ENCODE measurements at regions not wholly inside any gene's neighbourhood (a gene's known extent, or its start where the extent isn't known, plus 50 kb on each side); places are given as distances from the start of the nearest gene placed in this dataset.

GRCh38 chr1:79781261-79781660 lies 774.7 kb upstream of the ADGRL4 start:
- no peak for TF ChIP-seq TCF12 (IDR thresholded peaks at IDR 0.05; ENCODE audit: low read depth)
- TF ChIP-seq EP300 (IDR thresholded peaks at IDR 0.05; ENCODE audit: borderline replicate concordance), result no peak
- no peak for TF ChIP-seq MAX (IDR thresholded peaks at IDR 0.05)
- no peak for TF ChIP-seq YY1 (IDR thresholded peaks at IDR 0.05; ENCODE audit: low read depth)
- no peak for TF ChIP-seq RAD21 (IDR thresholded peaks at IDR 0.05; ENCODE audit: low read depth)
- TF ChIP-seq TAF1 (IDR thresholded peaks at IDR 0.05; ENCODE audit: low read depth), result no peak
- no peak for TF ChIP-seq USF1 (IDR thresholded peaks at IDR 0.05)
- TF ChIP-seq TEAD4 (IDR thresholded peaks at IDR 0.05), result no peak
- no peak for TF ChIP-seq FOXM1 (IDR thresholded peaks at IDR 0.05; ENCODE audit: borderline replicate concordance, low read depth)
- TF ChIP-seq CEBPB (IDR thresholded peaks at IDR 0.05), result no peak
- TF ChIP-seq ZBTB7A (IDR thresholded peaks at IDR 0.05; ENCODE audit: low read depth), result no peak
- no peak for TF ChIP-seq EGR1 (IDR thresholded peaks at IDR 0.05)
- no peak for TF ChIP-seq REST (IDR thresholded peaks at IDR 0.05; ENCODE audit: low read depth)
- TF ChIP-seq CREB1 (IDR thresholded peaks at IDR 0.05; ENCODE audit: low read depth), result no peak
- TF ChIP-seq NFIC (IDR thresholded peaks at IDR 0.05), result no peak

- TF ChIP-seq ZBTB7A (IDR thresholded peaks at IDR 0.05; ENCODE audit: low read depth), result no peak
- no peak for TF ChIP-seq EGR1 (IDR thresholded peaks at IDR 0.05)
- TF ChIP-seq CREB1 (IDR thresholded peaks at IDR 0.05; ENCODE audit: low read depth), result no peak
- no peak for TF ChIP-seq RAD21 (IDR thresholded peaks at IDR 0.05; ENCODE audit: low read depth)
- no peak for TF ChIP-seq TCF12 (IDR thresholded peaks at IDR 0.05; ENCODE audit: low read depth)
Measured at GRCh38 chr1:79777481-79778219, 771.1 kb upstream of the ADGRL4 start.

GRCh38 chr1:79775402-79775801 lies 768.9 kb upstream of the ADGRL4 start:
- no peak for TF ChIP-seq CEBPB (IDR thresholded peaks at IDR 0.05)
- no peak for TF ChIP-seq YY1 (IDR thresholded peaks at IDR 0.05; ENCODE audit: low read depth)
- TF ChIP-seq MAX (IDR thresholded peaks at IDR 0.05), result no peak
- TF ChIP-seq EGR1 (IDR thresholded peaks at IDR 0.05), result no peak
- TF ChIP-seq REST (IDR thresholded peaks at IDR 0.05; ENCODE audit: low read depth), result no peak
- no peak for TF ChIP-seq NFIC (IDR thresholded peaks at IDR 0.05)
- no peak for TF ChIP-seq TAF1 (IDR thresholded peaks at IDR 0.05; ENCODE audit: low read depth)
- TF ChIP-seq EP300 (IDR thresholded peaks at IDR 0.05; ENCODE audit: borderline replicate concordance), result no peak
- TF ChIP-seq FOXM1 (IDR thresholded peaks at IDR 0.05; ENCODE audit: borderline replicate concordance, low read depth), result no peak
- no peak for TF ChIP-seq CREB1 (IDR thresholded peaks at IDR 0.05; ENCODE audit: low read depth)
- TF ChIP-seq ZBTB7A (IDR thresholded peaks at IDR 0.05; ENCODE audit: low read depth), result no peak
- no peak for TF ChIP-seq USF1 (IDR thresholded peaks at IDR 0.05)
- TF ChIP-seq RAD21 (IDR thresholded peaks at IDR 0.05; ENCODE audit: low read depth), result no peak
- no peak for TF ChIP-seq TEAD4 (IDR thresholded peaks at IDR 0.05)
- no peak for TF ChIP-seq TCF12 (IDR thresholded peaks at IDR 0.05; ENCODE audit: low read depth)

GRCh38 chr1:79773385-79773784 lies 766.9 kb upstream of the ADGRL4 start:
- TF ChIP-seq EGR1 (IDR thresholded peaks at IDR 0.05), result no peak
- TF ChIP-seq EP300 (IDR thresholded peaks at IDR 0.05; ENCODE audit: borderline replicate concordance), result no peak
- TF ChIP-seq REST (IDR thresholded peaks at IDR 0.05; ENCODE audit: low read depth), result no peak
- no peak for TF ChIP-seq FOXM1 (IDR thresholded peaks at IDR 0.05; ENCODE audit: borderline replicate concordance, low read depth)
- no peak for TF ChIP-seq TCF12 (IDR thresholded peaks at IDR 0.05; ENCODE audit: low read depth)
- no peak for TF ChIP-seq CEBPB (IDR thresholded peaks at IDR 0.05)
- TF ChIP-seq YY1 (IDR thresholded peaks at IDR 0.05; ENCODE audit: low read depth), result no peak
